SW 1271 (cell line): ENCODE measurements at regions not wholly inside any gene's neighbourhood (a gene's known extent, or its start where the extent isn't known, plus 50 kb on each side); places are given as distances from the start of the nearest gene placed in this dataset.

Experiments
- DNase-seq, 2 experiments: peaks; one replicate each; lab custom pipeline; 2025; lab: John Stamatoyannopoulos, UW

GRCh38 chr15:52876991-52877663 lies 87.0 kb upstream of the ONECUT1 start:
- DNase-seq = no peak

- DNase-seq = no peak
Observed at GRCh38 chr15:52872036-52872818, 82.1 kb upstream of the ONECUT1 start.

- no peak for DNase-seq
Observed at GRCh38 chr15:52870015-52870414, 79.9 kb upstream of the ONECUT1 start.

- no peak for DNase-seq
Observed at GRCh38 chr15:52866698-52867097, 76.6 kb upstream of the ONECUT1 start.

- DNase-seq = no peak
Observed at GRCh38 chr15:52862677-52863076, 72.5 kb upstream of the ONECUT1 start.

- no peak for DNase-seq
Observed at GRCh38 chr15:52858782-52859176, 68.6 kb upstream of the ONECUT1 start.

- peak in 1 of 2 experiments; percentile 3 for DNase-seq
Observed at GRCh38 chr15:52857937-52858781, 68.0 kb upstream of the ONECUT1 start.

- DNase-seq = no peak
Observed at GRCh38 chr15:52857471-52857870, 67.3 kb upstream of the ONECUT1 start.

- no peak for DNase-seq
Observed at GRCh38 chr15:52856286-52856685, 66.2 kb upstream of the ONECUT1 start.

GRCh38 chr15:52855157-52855556 lies 65.0 kb upstream of the ONECUT1 start:
- no peak for DNase-seq

GRCh38 chr15:52844823-52845222 lies 54.7 kb upstream of the ONECUT1 start:
- DNase-seq = no peak
